ENCODE measurements at regions not wholly inside any gene's neighbourhood (a gene's known extent, or its start where the extent isn't known, plus 50 kb on each side); places are given as distances from the start of the nearest gene placed in this dataset.
"Not testable (repeated sequence)": the region's sequence is repeated elsewhere in the genome, so short reads cannot be mapped to it uniquely, and the experiment has no call there.

GRCh38 chr11:16528639-16529038 lies 172.3 kb upstream of the SOX6 start:
- no peak for DNase-seq (ENCODE audit: low spot score)

GRCh38 chr11:16527525-16528246 lies 171.3 kb upstream of the SOX6 start:
- no peak for DNase-seq (ENCODE audit: low spot score)

- DNase-seq (ENCODE audit: low spot score) = no peak
Measured at GRCh38 chr11:16526947-16527346, 170.6 kb upstream of the SOX6 start.

- DNase-seq (ENCODE audit: low spot score) = not testable (repeated sequence)
Measured at GRCh38 chr11:16520713-16521112, 164.4 kb upstream of the SOX6 start.

GRCh38 chr11:16512899-16513241 lies 156.5 kb upstream of the SOX6 start:
- no peak for DNase-seq (ENCODE audit: low spot score)

GRCh38 chr11:16512198-16512898 lies 156.0 kb upstream of the SOX6 start:
- DNase-seq (ENCODE audit: low spot score) = no peak

GRCh38 chr11:16511116-16512114 lies 155.1 kb upstream of the SOX6 start:
- peak; percentile 72 for DNase-seq (ENCODE audit: low spot score)

- DNase-seq (ENCODE audit: low spot score) = no peak
Measured at GRCh38 chr11:16505481-16505880, 149.1 kb upstream of the SOX6 start.

- not testable (repeated sequence) for DNase-seq (ENCODE audit: low spot score)
Measured at GRCh38 chr11:16503891-16504290, 147.5 kb upstream of the SOX6 start.

- no peak for DNase-seq (ENCODE audit: low spot score)
Measured at GRCh38 chr11:16494918-16495691, 138.8 kb upstream of the SOX6 start.

- no peak for DNase-seq (ENCODE audit: low spot score)
Measured at GRCh38 chr11:16484434-16484833, 128.1 kb upstream of the SOX6 start.

GRCh38 chr11:16474659-16475058 lies 118.3 kb upstream of the SOX6 start:
- DNase-seq (ENCODE audit: low spot score) = no peak

GRCh38 chr11:16469968-16470367 lies 113.6 kb upstream of the SOX6 start:
- no peak for DNase-seq (ENCODE audit: low spot score)

- DNase-seq (ENCODE audit: low spot score) = no peak
Measured at GRCh38 chr11:16468735-16469453, 112.5 kb upstream of the SOX6 start.

GRCh38 chr11:16460508-16460907 lies 104.2 kb upstream of the SOX6 start:
- DNase-seq (ENCODE audit: low spot score) = no peak

- DNase-seq (ENCODE audit: low spot score) = no peak
Measured at GRCh38 chr11:16456366-16456765, 100.0 kb upstream of the SOX6 start.

GRCh38 chr11:16454289-16454863 lies 98.0 kb upstream of the SOX6 start:
- DNase-seq (ENCODE audit: low spot score) = no peak

GRCh38 chr11:16448123-16448717 lies 91.9 kb upstream of the SOX6 start:
- no peak for DNase-seq (ENCODE audit: low spot score)

- DNase-seq (ENCODE audit: low spot score) = no peak
Measured at GRCh38 chr11:16441461-16441860, 85.1 kb upstream of the SOX6 start.

GRCh38 chr11:16440136-16440535 lies 83.8 kb upstream of the SOX6 start:
- no peak for DNase-seq (ENCODE audit: low spot score)
